ENCODE measurements at regions not wholly inside any gene's neighbourhood (a gene's known extent, or its start where the extent isn't known, plus 50 kb on each side); places are given as distances from the start of the nearest gene placed in this dataset.

GRCh38 chr9:91061506-91061905, 259.9 kb downstream of the SYK start:
- in situ Hi-C loops (cut with MboI; ENCODE audit: low sequenced_read_pairs): no loop called here

- in situ Hi-C loops (cut with MboI; ENCODE audit: low sequenced_read_pairs): no loop called here
These were observed 260.7 kb downstream of the SYK start for GRCh38 chr9:91062281-91062680.

- in situ Hi-C loops (cut with MboI; ENCODE audit: low sequenced_read_pairs): no loop called here
These were observed 261.9 kb downstream of the SYK start for GRCh38 chr9:91063471-91063870.

- in situ Hi-C loops (cut with MboI; ENCODE audit: low sequenced_read_pairs): no loop called here
These were observed 263.8 kb downstream of the SYK start for GRCh38 chr9:91065231-91066041.

DNA sequence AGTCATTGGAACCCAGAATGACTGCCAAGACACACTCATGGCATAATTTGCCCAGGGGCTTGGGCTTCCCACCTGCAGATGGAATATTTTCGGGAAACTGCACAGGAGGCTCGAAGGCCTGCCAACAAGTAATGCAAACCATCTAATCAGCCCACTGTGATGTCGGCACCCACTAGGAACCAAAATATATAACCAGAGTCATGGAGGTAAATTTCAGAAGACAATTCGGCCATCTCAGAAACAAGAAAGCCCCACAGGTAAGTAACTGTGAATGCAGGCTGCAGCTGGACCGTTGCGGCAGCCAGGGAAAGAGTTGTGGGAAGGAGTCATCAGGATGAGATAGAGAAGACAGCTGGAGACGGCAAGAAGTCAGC, 264.4 kb downstream of the SYK start:
- in situ Hi-C loops (cut with MboI; ENCODE audit: low sequenced_read_pairs): no loop called here

GRCh38 chr9:91066856-91067255, 265.2 kb downstream of the SYK start:
- in situ Hi-C loops (cut with MboI; ENCODE audit: low sequenced_read_pairs): no loop called here

GRCh38 chr9:91067306-91067860, 265.8 kb downstream of the SYK start:
- in situ Hi-C loops (cut with MboI; ENCODE audit: low sequenced_read_pairs): no loop called here

GRCh38 chr9:91071184-91071990, 269.8 kb downstream of the SYK start:
- in situ Hi-C loops (cut with MboI; ENCODE audit: low sequenced_read_pairs): no loop called here

GRCh38 chr9:91073049-91073810, 271.6 kb downstream of the SYK start:
- in situ Hi-C loops (cut with MboI; ENCODE audit: low sequenced_read_pairs): no loop called here

DNA sequence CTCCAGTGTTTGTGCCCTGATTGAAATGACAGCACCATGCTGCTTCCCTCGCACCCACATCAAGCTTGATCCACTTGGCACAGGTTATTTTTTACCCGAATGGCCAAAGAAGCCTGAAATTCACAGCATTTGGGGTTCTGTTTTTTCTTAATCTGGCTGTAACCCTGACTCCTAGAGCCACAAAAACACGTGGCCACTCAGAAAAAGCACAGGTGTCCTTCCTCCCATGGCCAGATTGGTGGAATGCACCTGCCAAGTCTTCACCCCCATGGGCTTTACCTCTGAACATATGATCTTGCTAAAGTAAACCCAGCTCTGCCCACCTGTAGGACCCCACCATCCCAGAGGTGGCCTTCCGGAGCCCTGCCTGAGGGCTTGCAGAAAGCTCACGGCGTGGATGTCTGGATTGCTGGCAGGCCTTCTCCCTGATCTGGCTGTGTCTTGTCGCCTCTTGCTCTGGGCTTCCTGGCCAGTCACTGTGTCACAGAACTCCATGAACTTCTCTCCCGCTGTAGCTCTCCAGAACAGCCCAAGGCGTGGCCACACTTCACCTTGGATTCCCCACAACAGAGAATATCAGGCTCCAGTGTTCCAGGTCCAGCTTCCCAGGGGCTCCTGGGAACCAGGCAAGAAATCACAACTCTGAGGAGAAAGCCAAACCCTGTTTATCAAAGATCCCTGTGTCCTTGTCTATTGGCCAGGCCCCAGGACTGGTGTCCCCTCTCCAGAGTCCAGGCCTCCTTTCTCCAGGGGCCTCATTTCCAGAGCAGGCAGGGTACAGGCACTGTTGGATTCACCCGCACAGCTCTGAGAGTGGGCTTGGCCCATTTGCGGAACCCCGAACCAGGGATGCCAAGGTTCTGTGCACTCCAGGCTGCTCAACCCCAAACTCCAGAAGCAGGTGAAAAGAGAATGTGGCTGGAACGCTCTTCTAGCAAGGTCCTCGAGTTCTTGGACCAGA, 272.5 kb downstream of the SYK start:
- in situ Hi-C loops (cut with MboI; ENCODE audit: low sequenced_read_pairs): no loop called here

- in situ Hi-C loops (cut with MboI; ENCODE audit: low sequenced_read_pairs): no loop called here
These were observed 273.2 kb downstream of the SYK start for GRCh38 chr9:91074866-91075265.

DNA sequence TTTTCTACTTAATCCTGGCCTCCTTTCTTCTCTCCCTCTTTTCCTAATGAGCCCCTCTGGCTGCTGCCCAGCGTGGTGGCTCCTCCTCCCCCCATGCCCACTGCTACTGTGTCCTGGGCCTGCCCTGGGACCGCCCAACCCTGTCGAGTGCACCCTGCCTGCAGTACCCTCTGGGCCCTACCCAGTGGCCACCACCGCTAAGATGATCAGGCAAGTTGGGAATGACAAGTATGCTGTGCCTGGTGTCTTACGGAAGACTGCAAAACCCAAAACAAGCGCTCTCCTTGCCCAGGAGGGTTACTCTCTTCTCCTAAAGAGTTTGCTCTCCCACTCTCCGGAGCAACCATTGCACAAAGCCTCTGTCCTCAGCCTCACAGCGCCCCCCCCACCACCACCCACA, 273.7 kb downstream of the SYK start:
- in situ Hi-C loops (cut with MboI; ENCODE audit: low sequenced_read_pairs): no loop called here

GRCh38 chr9:91077624-91078368, 276.2 kb downstream of the SYK start:
- in situ Hi-C loops (cut with MboI; ENCODE audit: low sequenced_read_pairs): no loop called here

GRCh38 chr9:91078369-91078695, 276.7 kb downstream of the SYK start:
- in situ Hi-C loops (cut with MboI; ENCODE audit: low sequenced_read_pairs): no loop called here

GRCh38 chr9:91082731-91083130, 279.0 kb downstream of the AUH start:
- in situ Hi-C loops (cut with MboI; ENCODE audit: low sequenced_read_pairs): no loop called here

DNA sequence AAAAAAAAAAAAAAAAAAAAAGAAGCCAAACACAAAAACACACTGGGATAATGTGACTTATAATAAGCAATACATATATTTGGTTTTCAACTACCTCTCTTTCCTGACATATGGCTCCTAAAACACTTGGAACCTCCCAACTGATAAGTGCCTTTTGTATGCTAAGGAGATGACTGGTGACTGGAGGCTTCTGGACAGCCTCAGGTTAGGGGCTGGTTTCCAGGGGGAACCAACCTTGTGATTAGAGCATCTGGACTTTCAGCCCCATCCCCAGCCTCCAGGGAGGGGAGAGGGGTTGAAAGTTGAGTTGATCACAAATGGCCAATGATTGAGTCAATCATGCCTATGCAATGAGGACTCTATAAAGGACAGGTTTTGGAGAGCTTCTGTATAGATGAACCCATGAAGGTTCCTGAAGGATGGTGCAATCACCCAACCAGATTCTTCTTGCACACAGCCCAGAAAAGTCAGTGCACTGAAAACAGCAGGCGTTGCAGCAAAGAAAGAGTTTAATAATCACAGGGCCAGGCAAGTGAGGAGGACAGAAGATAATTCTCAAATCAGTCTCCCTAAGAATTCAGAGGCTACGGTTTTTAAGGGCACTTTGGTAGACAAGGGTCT, 276.7 kb downstream of the AUH start:
- in situ Hi-C loops (cut with MboI; ENCODE audit: low sequenced_read_pairs): no loop called here

- in situ Hi-C loops (cut with MboI; ENCODE audit: low sequenced_read_pairs): no loop called here
These were observed 276.0 kb downstream of the AUH start for GRCh38 chr9:91085517-91086291.

Measured in HL-60/S4 treated with retinoic acid at 250 ng/mL for 4 days and 3 days (cell line).